ENCODE measurements at regions not wholly inside any gene's neighbourhood (a gene's known extent, or its start where the extent isn't known, plus 50 kb on each side); places are given as distances from the start of the nearest gene placed in this dataset.
"Not testable (repeated sequence)": the region's sequence is repeated elsewhere in the genome, so short reads cannot be mapped to it uniquely, and the experiment has no call there.

- ATAC-seq, result no peak
- ChIA-PET POLR2A (no interaction called here), CTCF (no interaction called here)
- H3K27ac Mint-ChIP-seq, result no peak overlapping the region
- H3K9me3 Mint-ChIP-seq, result peaks cover 7% of the 10 kb centered on the region
- no peaks in the 10 kb centered on the region for H3K4me1 Mint-ChIP-seq
- TF ChIP-seq ATF3 (CRISPR knock-in tag; conservative IDR thresholded peaks at IDR 0.05) (no peak), ATF1 (CRISPR knock-in tag; IDR thresholded peaks at IDR 0.05) (no peak), JAZF1 (CRISPR knock-in tag; IDR thresholded peaks at IDR 0.05) (no peak), STAT6 (CRISPR knock-in tag; conservative IDR thresholded peaks at IDR 0.05; ENCODE audit: low read depth) (no peak)
- TF ChIP-seq, protein P1, sequence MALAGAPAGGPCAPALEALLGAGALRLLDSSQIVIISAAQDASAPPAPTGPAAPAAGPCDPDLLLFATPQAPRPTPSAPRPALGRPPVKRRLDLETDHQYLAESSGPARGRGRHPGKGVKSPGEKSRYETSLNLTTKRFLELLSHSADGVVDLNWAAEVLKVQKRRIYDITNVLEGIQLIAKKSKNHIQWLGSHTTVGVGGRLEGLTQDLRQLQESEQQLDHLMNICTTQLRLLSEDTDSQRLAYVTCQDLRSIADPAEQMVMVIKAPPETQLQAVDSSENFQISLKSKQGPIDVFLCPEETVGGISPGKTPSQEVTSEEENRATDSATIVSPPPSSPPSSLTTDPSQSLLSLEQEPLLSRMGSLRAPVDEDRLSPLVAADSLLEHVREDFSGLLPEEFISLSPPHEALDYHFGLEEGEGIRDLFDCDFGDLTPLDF (CRISPR knock-in tag; IDR thresholded peaks at IDR 0.05), result no peak
- no peaks in the 10 kb centered on the region for H3K27me3 Mint-ChIP-seq (ENCODE audit: low read depth)
- no peak for DNase-seq (ENCODE audit: low spot score)
- no peak overlapping the region for H3K4me3 Mint-ChIP-seq
- no peaks in the 10 kb centered on the region for H3K36me3 Mint-ChIP-seq
Observed at GRCh38 chr10:2886662-2887061, 180.7 kb upstream of the PFKP start.

- DNase-seq (ENCODE audit: low spot score), result no peak
- TF ChIP-seq TEAD4 (CRISPR knock-in tag; IDR thresholded peaks at IDR 0.05) (no peak), ZMAT4 (CRISPR knock-in tag; IDR thresholded peaks at IDR 0.05) (no peak), CBFB (CRISPR knock-in tag; IDR thresholded peaks at IDR 0.05; ENCODE audit: low read depth) (no peak), TEAD1 (CRISPR knock-in tag; IDR thresholded peaks at IDR 0.05) (no peak), USF2 (CRISPR knock-in tag; IDR thresholded peaks at IDR 0.05) (no peak), MLX (CRISPR knock-in tag; IDR thresholded peaks at IDR 0.05) (no peak), HMGXB4 (CRISPR knock-in tag; IDR thresholded peaks at IDR 0.05) (no peak)
- TF ChIP-seq, protein P2, sequence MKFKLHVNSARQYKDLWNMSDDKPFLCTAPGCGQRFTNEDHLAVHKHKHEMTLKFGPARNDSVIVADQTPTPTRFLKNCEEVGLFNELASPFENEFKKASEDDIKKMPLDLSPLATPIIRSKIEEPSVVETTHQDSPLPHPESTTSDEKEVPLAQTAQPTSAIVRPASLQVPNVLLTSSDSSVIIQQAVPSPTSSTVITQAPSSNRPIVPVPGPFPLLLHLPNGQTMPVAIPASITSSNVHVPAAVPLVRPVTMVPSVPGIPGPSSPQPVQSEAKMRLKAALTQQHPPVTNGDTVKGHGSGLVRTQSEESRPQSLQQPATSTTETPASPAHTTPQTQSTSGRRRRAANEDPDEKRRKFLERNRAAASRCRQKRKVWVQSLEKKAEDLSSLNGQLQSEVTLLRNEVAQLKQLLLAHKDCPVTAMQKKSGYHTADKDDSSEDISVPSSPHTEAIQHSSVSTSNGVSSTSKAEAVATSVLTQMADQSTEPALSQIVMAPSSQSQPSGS (CRISPR knock-in tag; IDR thresholded peaks at IDR 0.05; ENCODE audit: borderline replicate concordance, low read depth), result no peak
- ChIA-PET CTCF (no interaction called here), POLR2A (no interaction called here)
- peaks cover 9% of the 10 kb centered on the region for H3K9me3 Mint-ChIP-seq
- H3K36me3 Mint-ChIP-seq, result no peaks in the 10 kb centered on the region
- no peak for ATAC-seq
- H3K27ac Mint-ChIP-seq, result no peak overlapping the region
- no peak overlapping the region for H3K4me3 Mint-ChIP-seq
- H3K4me1 Mint-ChIP-seq, result 0 out of 2 replicates have a peak, but pooled peaks cover 6% of the 10 kb centered on the region
- no peaks in the 10 kb centered on the region for H3K27me3 Mint-ChIP-seq (ENCODE audit: low read depth)
Observed at GRCh38 chr10:2885288-2886278, 181.8 kb upstream of the PFKP start.

GRCh38 chr10:2883983-2884540 is 183.3 kb upstream of the PFKP start:
- H3K27ac Mint-ChIP-seq; H3K27me3 Mint-ChIP-seq (ENCODE audit: low read depth); H3K4me3 Mint-ChIP-seq; CTCF ChIA-PET; DNase-seq (ENCODE audit: low spot score); H3K36me3 Mint-ChIP-seq; H3K4me1 Mint-ChIP-seq; ATAC-seq; POLR2A ChIA-PET: not testable (repeated sequence)
- peaks cover 14% of the 10 kb centered on the region for H3K9me3 Mint-ChIP-seq
